Glomerular visceral epithelial cell (primary cell): ENCODE measurements at regions not wholly inside any gene's neighbourhood (a gene's known extent, or its start where the extent isn't known, plus 50 kb on each side); places are given as distances from the start of the nearest gene placed in this dataset.
"Not testable (repeated sequence)": the region's sequence is repeated elsewhere in the genome, so short reads cannot be mapped to it uniquely, and the experiment has no call there.

Experiments used
- DNase-seq: peaks from one replicate; pipeline ENCODE4 v3.0.0-alpha.2; 2016; ENCODE audit errors: extremely low spot score

GRCh38 chr2:35337922-35338321, 1017.7 kb upstream of the CRIM1 start:
- DNase-seq: no peak

- no peak for DNase-seq
These were observed 1041.5 kb upstream of the CRIM1 start for GRCh38 chr2:35314049-35314448.

- no peak for DNase-seq
These were observed 1054.2 kb upstream of the CRIM1 start for GRCh38 chr2:35301369-35301768.

- peak; percentile 81 for DNase-seq
These were observed 1057.1 kb upstream of the CRIM1 start for GRCh38 chr2:35298493-35298892.

- no peak for DNase-seq
These were observed 1058.2 kb upstream of the CRIM1 start for GRCh38 chr2:35297403-35297802.

- DNase-seq: no peak
These were observed 1060.8 kb upstream of the CRIM1 start for GRCh38 chr2:35294636-35295263.

GRCh38 chr2:35293261-35293660, 1062.3 kb upstream of the CRIM1 start:
- DNase-seq: no peak

- no peak for DNase-seq
These were observed 1063.4 kb upstream of the CRIM1 start for GRCh38 chr2:35292199-35292598.

GRCh38 chr2:35281702-35282101, 1073.9 kb upstream of the CRIM1 start:
- no peak for DNase-seq

- DNase-seq: no peak
These were observed 1099.8 kb upstream of the CRIM1 start for GRCh38 chr2:35255826-35256225.

- DNase-seq: no peak
These were observed 1104.4 kb upstream of the CRIM1 start for GRCh38 chr2:35251156-35251555.

- no peak for DNase-seq
These were observed 1108.9 kb upstream of the CRIM1 start for GRCh38 chr2:35246702-35247101.

- DNase-seq: no peak
These were observed 1127.0 kb upstream of the CRIM1 start for GRCh38 chr2:35228584-35228983.

GRCh38 chr2:35220461-35220860, 1135.1 kb upstream of the CRIM1 start:
- DNase-seq: peak; percentile 11

- no peak for DNase-seq
These were observed 1150.7 kb upstream of the CRIM1 start for GRCh38 chr2:35204881-35205280.

- no peak for DNase-seq
These were observed 1151.3 kb upstream of the CRIM1 start for GRCh38 chr2:35204323-35204722.

- no peak for DNase-seq
These were observed 1156.3 kb upstream of the CRIM1 start for GRCh38 chr2:35199298-35199697.

- no peak for DNase-seq
These were observed 1169.6 kb upstream of the CRIM1 start for GRCh38 chr2:35185861-35186412.

GRCh38 chr2:35184471-35184870, 1171.1 kb upstream of the CRIM1 start:
- DNase-seq: no peak

GRCh38 chr2:35176726-35177125, 1178.9 kb upstream of the CRIM1 start:
- DNase-seq: not testable (repeated sequence)

GRCh38 chr2:35174845-35175244, 1180.7 kb upstream of the CRIM1 start:
- DNase-seq: no peak

- DNase-seq: no peak
These were observed 1182.9 kb upstream of the CRIM1 start for GRCh38 chr2:35172687-35173086.

- DNase-seq: no peak
These were observed 1187.2 kb upstream of the CRIM1 start for GRCh38 chr2:35168351-35168750.

- no peak for DNase-seq
These were observed 1191.6 kb upstream of the CRIM1 start for GRCh38 chr2:35163948-35164347.
